Ishikawa (cell line): ENCODE measurements at regions not wholly inside any gene's neighbourhood (a gene's known extent, or its start where the extent isn't known, plus 50 kb on each side); places are given as distances from the start of the nearest gene placed in this dataset.

Experiments used
- CEBPB ChIP-seq: IDR thresholded peaks from 2 replicates; pipeline ENCODE4 v1.6.1; 2012
- CREB1 ChIP-seq: IDR thresholded peaks from 2 replicates; pipeline ENCODE4 v1.6.1; 2012; ENCODE audit warnings: low read depth
- EGR1 ChIP-seq: IDR thresholded peaks from 2 replicates; pipeline ENCODE4 v1.6.1; 2012
- EP300 ChIP-seq: IDR thresholded peaks from 2 replicates; pipeline ENCODE4 v1.6.1; 2012; ENCODE audit warnings: borderline replicate concordance
- FOXM1 ChIP-seq: IDR thresholded peaks from 2 replicates; pipeline ENCODE4 v1.6.1; 2012; ENCODE audit warnings: low read depth, borderline replicate concordance
- MAX ChIP-seq: IDR thresholded peaks from 2 replicates; pipeline ENCODE4 v1.6.1; 2012
- NFIC ChIP-seq: IDR thresholded peaks from 2 replicates; pipeline ENCODE4 v1.6.1; 2012
- RAD21 ChIP-seq: IDR thresholded peaks from 2 replicates; pipeline ENCODE4 v1.6.1; 2012; ENCODE audit warnings: low read depth
- REST ChIP-seq: IDR thresholded peaks from 2 replicates; pipeline ENCODE4 v1.6.1; 2012; ENCODE audit warnings: low read depth, mild to moderate bottlenecking
- TAF1 ChIP-seq: IDR thresholded peaks from 2 replicates; pipeline ENCODE4 v1.6.1; 2012; ENCODE audit warnings: low read depth, mild to moderate bottlenecking
- TCF12 ChIP-seq: IDR thresholded peaks from 2 replicates; pipeline ENCODE4 v1.6.1; 2012; ENCODE audit warnings: low read depth
- TEAD4 ChIP-seq: IDR thresholded peaks from 2 replicates; pipeline ENCODE4 v1.6.1; 2012
- USF1 ChIP-seq: IDR thresholded peaks from 2 replicates; pipeline ENCODE4 v1.6.1; 2012
- YY1 ChIP-seq: IDR thresholded peaks from 2 replicates; pipeline ENCODE4 v1.6.1; 2012; ENCODE audit warnings: low read depth
- ZBTB7A ChIP-seq: IDR thresholded peaks from 2 replicates; pipeline ENCODE4 v1.6.1; 2012; ENCODE audit warnings: low read depth

GRCh38 chr3:69499899-69500421 is 114.1 kb upstream of the FRMD4B start:
- TF ChIP-seq NFIC (no peak), MAX (no peak), RAD21 (no peak), ZBTB7A (no peak), EGR1 (no peak)

- TF ChIP-seq EP300 (no peak), RAD21 (no peak), EGR1 (no peak), YY1 (no peak), TAF1 (no peak), TCF12 (no peak), REST (no peak), ZBTB7A (no peak), TEAD4 (no peak), CEBPB (no peak), MAX (no peak), CREB1 (no peak), USF1 (no peak), NFIC (no peak), FOXM1 (no peak)
These were observed 113.5 kb upstream of the FRMD4B start for GRCh38 chr3:69499422-69499821.

GRCh38 chr3:69496856-69497255 is 111.0 kb upstream of the FRMD4B start:
- no peak for TF ChIP-seq FOXM1
- no peak for TF ChIP-seq CREB1
- TF ChIP-seq CEBPB = no peak
- no peak for TF ChIP-seq TAF1
- TF ChIP-seq EP300 = no peak
- no peak for TF ChIP-seq EGR1
- TF ChIP-seq TCF12 = no peak
- no peak for TF ChIP-seq MAX
- no peak for TF ChIP-seq REST
- TF ChIP-seq YY1 = no peak
- no peak for TF ChIP-seq USF1
- no peak for TF ChIP-seq RAD21
- no peak for TF ChIP-seq ZBTB7A
- no peak for TF ChIP-seq NFIC

GRCh38 chr3:69494185-69494584 is 108.3 kb upstream of the FRMD4B start:
- TF ChIP-seq USF1 (no peak), EP300 (no peak)

- no peak for TF ChIP-seq EGR1
- no peak for TF ChIP-seq FOXM1
- no peak for TF ChIP-seq USF1
- no peak for TF ChIP-seq YY1
- TF ChIP-seq TEAD4 = no peak
These were observed 107.3 kb upstream of the FRMD4B start for GRCh38 chr3:69493157-69493556.

- TF ChIP-seq CEBPB (no peak), REST (no peak), YY1 (no peak), FOXM1 (no peak), CREB1 (no peak), USF1 (no peak), ZBTB7A (no peak), EP300 (no peak), RAD21 (no peak), NFIC (no peak)
These were observed 106.1 kb upstream of the FRMD4B start for GRCh38 chr3:69491975-69492374.
